ENCODE measurements at regions not wholly inside any gene's neighbourhood (a gene's known extent, or its start where the extent isn't known, plus 50 kb on each side); places are given as distances from the start of the nearest gene placed in this dataset.

DNA sequence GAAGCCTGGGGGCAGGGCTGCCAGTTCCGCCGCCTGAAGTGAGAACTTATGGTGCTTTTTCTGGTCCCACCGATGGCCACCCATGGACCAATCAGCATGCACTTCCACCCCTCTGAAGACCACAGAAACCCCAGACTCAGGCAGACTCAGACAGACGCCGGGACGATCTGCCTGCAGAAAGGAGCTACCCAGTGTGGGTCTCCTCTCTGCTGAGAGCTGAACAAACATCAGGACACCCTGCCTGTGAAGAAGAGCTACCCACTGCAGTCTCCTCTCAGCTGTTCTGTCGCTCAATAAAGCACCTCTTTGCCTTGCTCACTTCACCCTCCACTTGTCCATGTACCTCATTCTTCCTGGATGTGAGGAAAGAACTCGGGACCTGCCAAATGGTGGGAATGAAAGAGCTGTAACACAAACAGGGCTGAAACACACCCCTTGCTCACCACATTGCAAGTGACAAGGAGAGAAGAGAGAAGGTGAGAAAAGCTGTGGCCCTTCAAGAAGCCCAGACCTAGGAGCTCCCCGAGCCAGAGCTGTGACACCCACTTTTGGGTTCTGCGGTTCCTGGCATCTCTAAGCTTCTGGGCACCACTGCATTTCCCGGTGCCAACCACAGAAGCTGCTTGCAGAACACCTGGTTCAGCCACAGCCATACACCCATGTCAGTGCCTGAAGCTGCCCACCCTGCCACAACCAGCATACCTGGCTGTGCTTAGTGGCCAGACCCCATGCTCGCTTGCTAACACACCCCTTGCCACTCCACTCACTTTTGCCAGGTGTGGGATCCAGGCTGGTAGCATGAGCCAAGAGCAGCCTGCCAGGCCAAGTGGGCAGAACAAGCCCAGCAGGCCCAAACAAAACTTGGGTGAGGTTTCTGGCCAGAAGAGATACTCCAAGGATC is 114.3 kb upstream of the TSLP start:
- H3K27me3 ChIP-seq (ENCODE audit: low read depth) = no peaks in the 10 kb centered on the region
- no peak overlapping the region for H3K4me3 ChIP-seq
- H3K27ac ChIP-seq (replicated peaks) = no peak overlapping the region
- no peak for DNase-seq
- no peaks in the 10 kb centered on the region for H3K9me3 ChIP-seq (replicated peaks)
- TF ChIP-seq CTCF (IDR thresholded peaks at IDR 0.05; ENCODE audit: borderline replicate concordance) = no peak
- intact Hi-C loops (cut with micrococcal nuclease) = no loop called here
- no peaks in the 10 kb centered on the region for H3K36me3 ChIP-seq
- no peaks in the 10 kb centered on the region for H3K4me1 ChIP-seq

DNA sequence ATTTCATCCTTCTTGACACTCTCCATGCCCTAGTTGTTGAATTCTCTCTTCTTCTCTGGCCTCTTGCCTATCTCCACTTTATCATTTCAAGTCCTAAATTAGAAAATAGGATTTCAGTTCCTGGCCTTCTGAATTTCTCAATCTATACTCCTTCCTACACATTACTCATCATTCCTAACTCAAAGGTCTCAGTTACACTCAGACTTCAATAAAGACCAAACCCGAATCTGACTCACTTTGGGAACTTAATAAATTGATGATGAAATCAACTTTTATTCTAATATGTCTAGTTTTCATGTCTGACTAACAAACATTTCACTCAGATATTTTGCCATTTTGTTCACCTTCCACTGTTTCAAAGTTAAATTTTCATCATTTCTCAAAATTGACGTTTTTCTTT is 113.6 kb upstream of the TSLP start:
- H3K4me3 ChIP-seq = no peak overlapping the region
- DNase-seq = no peak
- intact Hi-C loops (cut with micrococcal nuclease) = no loop called here

GRCh38 chr5:110963495-110963894 is 108.0 kb upstream of the TSLP start:
- Histone ChIP-seq H3K27ac (replicated peaks) (no peak overlapping the region), H3K36me3 (no peaks in the 10 kb centered on the region), H3K9me3 (replicated peaks) (no peaks in the 10 kb centered on the region), H3K4me1 (peaks cover 5% of the 10 kb centered on the region), H3K4me3 (no peak overlapping the region), H3K27me3 (ENCODE audit: low read depth) (no peaks in the 10 kb centered on the region)
- intact Hi-C loops (cut with micrococcal nuclease) = no loop called here
- no peak for TF ChIP-seq CTCF (IDR thresholded peaks at IDR 0.05; ENCODE audit: borderline replicate concordance)
- no peak for DNase-seq

More for the DNA sequence above, 113.6 kb upstream of the TSLP start:
- Histone ChIP-seq H3K36me3 (no peaks in the 10 kb centered on the region), H3K27ac (replicated peaks) (no peak overlapping the region), H3K4me1 (no peaks in the 10 kb centered on the region), H3K27me3 (ENCODE audit: low read depth) (no peaks in the 10 kb centered on the region), H3K9me3 (replicated peaks) (no peaks in the 10 kb centered on the region)
- TF ChIP-seq CTCF (IDR thresholded peaks at IDR 0.05; ENCODE audit: borderline replicate concordance) = no peak

- Histone ChIP-seq H3K4me1 (peaks cover 5% of the 10 kb centered on the region), H3K27me3 (ENCODE audit: low read depth) (no peaks in the 10 kb centered on the region), H3K27ac (replicated peaks) (no peak overlapping the region), H3K36me3 (no peaks in the 10 kb centered on the region), H3K4me3 (no peak overlapping the region), H3K9me3 (replicated peaks) (no peaks in the 10 kb centered on the region)
- DNase-seq = no peak
- intact Hi-C loops (cut with micrococcal nuclease) = no loop called here
- TF ChIP-seq CTCF (IDR thresholded peaks at IDR 0.05; ENCODE audit: borderline replicate concordance) = no peak
Observed at GRCh38 chr5:110965773-110966581, 105.5 kb upstream of the TSLP start.

DNA sequence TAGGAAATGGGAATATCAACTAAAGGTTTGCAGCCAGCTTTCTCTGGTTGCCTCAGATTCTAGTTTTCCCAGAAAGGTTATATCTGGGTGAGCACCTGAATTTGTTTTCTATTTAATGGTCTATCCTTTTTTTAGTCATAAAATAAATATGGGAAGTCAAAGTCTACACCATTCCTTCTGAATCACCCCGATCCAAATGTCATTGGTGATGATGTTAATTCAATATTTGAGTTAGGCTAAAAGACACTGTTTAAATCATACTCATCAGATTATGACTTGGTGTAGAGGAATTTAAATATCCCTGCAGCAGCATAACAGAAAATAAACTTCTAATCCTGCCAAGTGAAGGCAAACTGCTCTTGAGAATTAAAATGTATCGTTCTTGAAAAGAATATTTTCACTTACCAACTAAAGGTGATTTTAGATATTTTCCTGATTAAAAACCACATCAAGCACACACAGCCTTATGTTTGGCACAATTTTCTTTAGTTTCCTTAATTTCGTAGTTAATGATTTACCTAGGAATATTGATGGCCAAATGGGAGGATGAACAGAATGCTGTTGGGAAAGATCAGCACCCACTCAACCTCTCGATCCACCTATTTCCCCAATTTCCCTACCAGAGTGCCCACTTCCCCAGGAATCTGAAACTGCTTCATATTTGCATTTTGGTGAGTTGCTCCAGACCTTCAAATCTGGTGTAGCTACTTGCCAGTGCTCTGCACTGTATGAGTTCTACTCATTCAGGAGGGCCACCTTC is 103.1 kb upstream of the TSLP start:
- peaks cover 5% of the 10 kb centered on the region for H3K4me1 ChIP-seq
- no peak for TF ChIP-seq CTCF (IDR thresholded peaks at IDR 0.05; ENCODE audit: borderline replicate concordance)
- H3K4me3 ChIP-seq = no peak overlapping the region
- no peak overlapping the region for H3K27ac ChIP-seq (replicated peaks)
- intact Hi-C loops (cut with micrococcal nuclease) = no loop called here
- H3K27me3 ChIP-seq (ENCODE audit: low read depth) = no peaks in the 10 kb centered on the region
- no peaks in the 10 kb centered on the region for H3K36me3 ChIP-seq
- DNase-seq = no peak
- H3K9me3 ChIP-seq (replicated peaks) = no peaks in the 10 kb centered on the region

All from left ventricle myocardium inferior (tissue), 1 donor.